Hepatocyte (in vitro differentiated cells): ENCODE measurements at regions not wholly inside any gene's neighbourhood (a gene's known extent, or its start where the extent isn't known, plus 50 kb on each side); places are given as distances from the start of the nearest gene placed in this dataset.

Source experiments
- DNase-seq: peaks from one replicate; pipeline ENCODE4 v3.0.0-alpha.2; 2016; ENCODE audit warnings: low spot score
- H2AFZ ChIP-seq: fragments of 200-600 bp; sonication (generic); 2 replicates; pipeline ENCODE4 v1.6.0; 2016; ENCODE audit warnings: antibody characterized with exemption, mild to moderate bottlenecking
- H3K27ac ChIP-seq: fragments of 200-600 bp; sonication (generic); 2 replicates; pipeline ENCODE4 v1.5.1; 2016; ENCODE audit warnings: mild to moderate bottlenecking
- H3K27me3 ChIP-seq: fragments of 200-600 bp; sonication (generic); 2 replicates; pipeline ENCODE4 v1.6.1; 2016
- H3K36me3 ChIP-seq: fragments of 200-600 bp; sonication (generic); replicated peaks from 2 replicates; pipeline ENCODE4 v1.5.1; 2016; ENCODE audit warnings: low read depth; ENCODE audit not compliant: insufficient read depth
- H3K4me1 ChIP-seq: fragments of 200-600 bp; sonication (generic); 2 replicates; pipeline ENCODE4 v1.5.1; 2016; ENCODE audit warnings: mild to moderate bottlenecking, moderate library complexity; ENCODE audit not compliant: insufficient read depth
- H3K4me2 ChIP-seq: fragments of 200-600 bp; sonication (generic); 2 replicates; pipeline ENCODE4 v1.6.0; 2016
- H3K4me3 ChIP-seq: fragments of 200-600 bp; sonication (generic); 2 replicates; pipeline ENCODE4 v1.5.1; 2016; ENCODE audit warnings: mild to moderate bottlenecking
- H3K79me2 ChIP-seq: fragments of 200-600 bp; sonication (generic); 2 replicates; pipeline ENCODE4 v1.6.0; 2017; ENCODE audit warnings: mild to moderate bottlenecking
- H3K9me2 ChIP-seq: fragments of 200-600 bp; sonication (generic); replicated peaks from 2 replicates; pipeline ENCODE4 v1.6.0; 2017; ENCODE audit warnings: mild to moderate bottlenecking; ENCODE audit not compliant: insufficient read depth
- H3K9me3 ChIP-seq: fragments of 200-600 bp; sonication (generic); 2 replicates; pipeline ENCODE4 v1.5.1; 2016; ENCODE audit warnings: low read depth, mild to moderate bottlenecking
- H4K20me1 ChIP-seq: fragments of 200-600 bp; sonication (generic); 2 replicates; pipeline ENCODE4 v1.6.0; 2016; ENCODE audit warnings: mild to moderate bottlenecking; ENCODE audit not compliant: insufficient read depth, poor library complexity, severe bottlenecking
- EZH2 ChIP-seq: fragments of 200-600 bp; sonication (generic); IDR thresholded peaks from 2 replicates; pipeline ENCODE4 v1.6.1; 2016; ENCODE audit warnings: antibody characterized with exemption, mild to moderate bottlenecking, borderline replicate concordance
- EZH2phosphoT487 ChIP-seq: fragments of 200-600 bp; sonication (generic); IDR thresholded peaks from one replicate; pipeline ENCODE4 v1.6.1; 2018; ENCODE audit warnings: antibody characterized with exemption, mild to moderate bottlenecking, low read depth, moderate library complexity; ENCODE audit not compliant: unreplicated experiment, severe bottlenecking
- WGBS: methylation state at CpG from one replicate; pipeline ENCODE4 v1.1.6; 2016; ENCODE audit warnings: low lambda C conversion rate; ENCODE audit errors: missing lambda C conversion rate; 5-methylcytosine and 5-hydroxymethylcytosine counted together
- TF ChIP-seq, protein P1 (sequence below): fragments of 200-600 bp; sonication (generic); IDR thresholded peaks from 2 replicates; pipeline ENCODE4 v1.5.1; 2016; ENCODE audit warnings: antibody characterized with exemption, mild to moderate bottlenecking; ENCODE audit not compliant: poor library complexity

DNA sequence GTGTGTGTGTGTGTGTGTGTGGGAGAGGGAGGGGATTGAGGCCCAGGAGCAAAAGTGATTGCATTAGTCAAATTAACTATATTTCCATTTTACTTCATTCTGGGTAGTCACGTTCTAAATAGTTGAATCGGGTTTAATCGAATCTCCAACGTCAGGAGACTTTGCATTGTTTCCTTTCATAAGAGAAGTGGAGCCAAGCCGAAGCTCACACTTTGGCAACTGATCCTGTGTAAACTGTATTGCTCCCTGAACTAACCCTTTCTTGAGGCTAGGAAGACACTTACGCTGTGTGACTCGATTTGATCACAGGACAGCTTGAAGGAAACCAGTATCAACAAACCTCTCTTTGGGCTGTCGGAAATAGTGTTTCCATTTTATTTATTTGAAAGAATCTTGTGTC, 363.4 kb upstream of the ATP2B1 start:
- no peak overlapping the region for H3K4me2 ChIP-seq
- no peak overlapping the region for H3K4me3 ChIP-seq
- H3K36me3 ChIP-seq = no peaks in the 10 kb centered on the region
- DNase-seq = no peak
- H4K20me1 ChIP-seq = no peaks in the 10 kb centered on the region
- no peaks in the 10 kb centered on the region for H3K79me2 ChIP-seq
- H3K27me3 ChIP-seq = no peaks in the 10 kb centered on the region
- WGBS = 88% methylated on average over 8 of the region's 8 CpGs
- no peaks in the 10 kb centered on the region for H3K9me3 ChIP-seq
- H3K9me2 ChIP-seq = no peaks in the 10 kb centered on the region
- H3K4me1 ChIP-seq = no peaks in the 10 kb centered on the region
- H3K27ac ChIP-seq = no peak overlapping the region
- no peak overlapping the region for H2AFZ ChIP-seq
- TF ChIP-seq EZH2phosphoT487 = no peak
- TF ChIP-seq EZH2 = no peak
- TF ChIP-seq, protein P1, sequence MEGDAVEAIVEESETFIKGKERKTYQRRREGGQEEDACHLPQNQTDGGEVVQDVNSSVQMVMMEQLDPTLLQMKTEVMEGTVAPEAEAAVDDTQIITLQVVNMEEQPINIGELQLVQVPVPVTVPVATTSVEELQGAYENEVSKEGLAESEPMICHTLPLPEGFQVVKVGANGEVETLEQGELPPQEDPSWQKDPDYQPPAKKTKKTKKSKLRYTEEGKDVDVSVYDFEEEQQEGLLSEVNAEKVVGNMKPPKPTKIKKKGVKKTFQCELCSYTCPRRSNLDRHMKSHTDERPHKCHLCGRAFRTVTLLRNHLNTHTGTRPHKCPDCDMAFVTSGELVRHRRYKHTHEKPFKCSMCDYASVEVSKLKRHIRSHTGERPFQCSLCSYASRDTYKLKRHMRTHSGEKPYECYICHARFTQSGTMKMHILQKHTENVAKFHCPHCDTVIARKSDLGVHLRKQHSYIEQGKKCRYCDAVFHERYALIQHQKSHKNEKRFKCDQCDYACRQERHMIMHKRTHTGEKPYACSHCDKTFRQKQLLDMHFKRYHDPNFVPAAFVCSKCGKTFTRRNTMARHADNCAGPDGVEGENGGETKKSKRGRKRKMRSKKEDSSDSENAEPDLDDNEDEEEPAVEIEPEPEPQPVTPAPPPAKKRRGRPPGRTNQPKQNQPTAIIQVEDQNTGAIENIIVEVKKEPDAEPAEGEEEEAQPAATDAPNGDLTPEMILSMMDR = no peak

DNA sequence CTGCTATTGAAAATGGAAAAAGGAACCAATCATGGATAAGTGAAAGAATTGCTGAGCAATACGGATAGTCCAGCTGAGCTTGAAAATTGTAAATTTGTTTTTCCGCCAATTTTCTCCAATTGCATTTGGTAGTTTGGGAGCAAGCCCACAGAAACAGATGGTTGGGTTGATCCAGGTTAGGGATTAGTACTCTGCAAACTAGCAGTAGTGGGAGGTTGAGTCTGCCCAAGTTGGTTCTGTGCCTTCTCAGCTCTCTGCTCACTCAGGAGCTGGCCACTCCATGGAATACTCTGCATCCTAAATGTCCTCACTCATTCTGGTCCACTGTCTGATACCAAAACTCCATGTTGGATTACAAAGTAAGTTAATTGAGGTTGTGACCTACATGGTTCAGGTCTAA, 361.1 kb upstream of the ATP2B1 start:
- no peak for DNase-seq
- 100% methylated on average over 2 of the region's 2 CpGs for WGBS

DNA sequence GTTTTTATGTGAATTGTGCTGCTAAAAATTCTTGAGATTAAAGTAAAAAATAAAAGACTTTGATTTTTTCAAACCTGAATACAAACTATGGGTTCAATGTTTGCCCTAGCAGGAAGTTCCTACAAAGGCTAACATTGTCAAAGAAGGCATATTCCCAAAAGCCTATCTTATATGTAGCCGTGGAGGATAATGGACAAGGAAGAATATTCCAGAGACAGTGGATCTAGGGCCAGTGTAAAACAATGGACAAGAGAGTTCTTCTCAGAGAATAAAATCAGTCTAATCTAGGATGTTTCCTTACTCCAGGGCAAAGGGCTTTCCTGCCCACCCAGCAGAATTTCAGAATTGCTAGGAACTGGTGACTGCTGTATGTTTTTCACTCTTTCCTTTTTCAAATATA, 359.2 kb upstream of the ATP2B1 start:
- WGBS = 97% methylated on average over 1 of the region's 1 CpG

More for the DNA sequence above, 361.1 kb upstream of the ATP2B1 start:
- Histone ChIP-seq H3K27me3 (no peaks in the 10 kb centered on the region), H3K36me3 (no peaks in the 10 kb centered on the region), H3K4me3 (no peak overlapping the region), H3K9me2 (no peaks in the 10 kb centered on the region), H3K4me1 (no peaks in the 10 kb centered on the region), H3K4me2 (no peak overlapping the region), H4K20me1 (no peaks in the 10 kb centered on the region), H3K79me2 (no peaks in the 10 kb centered on the region), H2AFZ (no peak overlapping the region), H3K9me3 (no peaks in the 10 kb centered on the region), H3K27ac (no peak overlapping the region)
- TF ChIP-seq, protein P1 = no peak
- TF ChIP-seq EZH2phosphoT487 (no peak), EZH2 (no peak)

More for the DNA sequence above, 359.2 kb upstream of the ATP2B1 start:
- Histone ChIP-seq H3K79me2 (no peaks in the 10 kb centered on the region), H3K4me3 (no peak overlapping the region), H2AFZ (no peak overlapping the region), H3K9me2 (no peaks in the 10 kb centered on the region), H3K4me2 (no peak overlapping the region), H3K4me1 (no peaks in the 10 kb centered on the region), H3K27ac (no peak overlapping the region), H3K36me3 (no peaks in the 10 kb centered on the region), H3K9me3 (no peaks in the 10 kb centered on the region), H4K20me1 (no peaks in the 10 kb centered on the region), H3K27me3 (no peaks in the 10 kb centered on the region)
- TF ChIP-seq EZH2 (no peak), EZH2phosphoT487 (no peak)
- TF ChIP-seq, protein P1 = no peak
- no peak for DNase-seq
